Chondrocyte (in vitro differentiated cells): ENCODE measurements at regions not wholly inside any gene's neighbourhood (a gene's known extent, or its start where the extent isn't known, plus 50 kb on each side); places are given as distances from the start of the nearest gene placed in this dataset.
A peak's percentile ranks its signal among the peaks of the same experiment; 100 is the strongest.

Experiments used
- DNase-seq: peaks from one replicate; pipeline ENCODE4 v3.0.0; 2021; ENCODE audit warnings: mixed read lengths, low spot score
- H3K27ac Mint-ChIP-seq: one replicate; pipeline ENCODE4 v1.8.0; 2021; ENCODE audit warnings: mild to moderate bottlenecking, moderate library complexity, mixed read lengths; ENCODE audit not compliant: unreplicated experiment
- H3K27me3 Mint-ChIP-seq: 2 replicates; pipeline ENCODE4 v1.8.0; 2021; ENCODE audit warnings: low read depth, mixed read lengths
- H3K36me3 Mint-ChIP-seq: 2 replicates; pipeline ENCODE4 v1.8.0; 2021; ENCODE audit warnings: low read depth, mixed read lengths
- H3K4me1 Mint-ChIP-seq: 2 replicates; pipeline ENCODE4 v1.8.0; 2021; ENCODE audit warnings: low read depth, mild to moderate bottlenecking, mixed read lengths
- H3K4me3 Mint-ChIP-seq: one replicate; pipeline ENCODE4 v1.8.0; 2021; ENCODE audit warnings: mild to moderate bottlenecking, moderate library complexity, mixed read lengths; ENCODE audit not compliant: unreplicated experiment
- H3K9me3 Mint-ChIP-seq: 2 replicates; pipeline ENCODE4 v1.8.0; 2021; ENCODE audit warnings: low read depth, mixed read lengths
- CTCF ChIP-seq: fragments of 200-600 bp; sonication (generic); IDR thresholded peaks from 2 replicates; pipeline ENCODE4 v1.5.0; 2021; ENCODE audit warnings: antibody characterized with exemption, mild to moderate bottlenecking, moderate library complexity

GRCh38 chr14:51448831-51449670, 202.7 kb upstream of the FRMD6 start:
- no peak for DNase-seq
- H3K4me1 Mint-ChIP-seq = peaks cover 33% of the 10 kb centered on the region
- no peaks in the 10 kb centered on the region for H3K36me3 Mint-ChIP-seq
- H3K4me3 Mint-ChIP-seq = no peak overlapping the region
- TF ChIP-seq CTCF = no peak
- H3K27me3 Mint-ChIP-seq = no peaks in the 10 kb centered on the region
- H3K9me3 Mint-ChIP-seq = no peaks in the 10 kb centered on the region
- H3K27ac Mint-ChIP-seq = peak overlapping the region; percentile 28

DNA sequence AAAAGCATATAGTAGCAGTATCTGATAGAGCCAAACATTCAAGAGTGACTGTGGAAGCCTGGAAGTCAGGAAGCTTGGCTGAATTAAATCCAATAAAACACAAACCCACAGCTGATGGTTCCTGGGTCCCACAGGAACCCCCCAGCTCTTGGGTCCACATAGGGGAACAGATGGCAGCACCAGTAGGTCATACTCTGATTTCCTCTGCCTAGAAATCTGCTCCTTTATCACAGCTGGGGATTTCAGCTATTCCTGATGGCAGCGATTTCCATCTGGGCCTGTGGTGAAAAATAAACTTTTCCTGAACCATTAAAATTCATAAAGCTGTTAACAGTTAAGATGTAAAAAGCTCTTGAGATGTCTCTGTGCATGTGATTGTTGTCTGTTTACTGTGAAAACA, 202.0 kb upstream of the FRMD6 start:
- no peak for DNase-seq
- Mint-ChIP-seq H3K27me3 (no peaks in the 10 kb centered on the region), H3K4me1 (peaks cover 31% of the 10 kb centered on the region), H3K27ac (no peak overlapping the region), H3K36me3 (no peaks in the 10 kb centered on the region), H3K9me3 (no peaks in the 10 kb centered on the region), H3K4me3 (no peak overlapping the region)
- TF ChIP-seq CTCF = no peak

- no peaks in the 10 kb centered on the region for H3K36me3 Mint-ChIP-seq
- TF ChIP-seq CTCF = no peak
- no peaks in the 10 kb centered on the region for H3K27me3 Mint-ChIP-seq
- DNase-seq = no peak
- peaks cover 39% of the 10 kb centered on the region for H3K4me1 Mint-ChIP-seq
- H3K4me3 Mint-ChIP-seq = no peak overlapping the region
- no peak overlapping the region for H3K27ac Mint-ChIP-seq
- no peaks in the 10 kb centered on the region for H3K9me3 Mint-ChIP-seq
These were observed 200.1 kb upstream of the FRMD6 start for GRCh38 chr14:51451561-51451960.

GRCh38 chr14:51453869-51454268, 197.8 kb upstream of the FRMD6 start:
- no peak overlapping the region for H3K27ac Mint-ChIP-seq
- no peaks in the 10 kb centered on the region for H3K27me3 Mint-ChIP-seq
- H3K36me3 Mint-ChIP-seq = no peaks in the 10 kb centered on the region
- DNase-seq = no peak
- no peak overlapping the region for H3K4me3 Mint-ChIP-seq
- H3K4me1 Mint-ChIP-seq = peaks cover 27% of the 10 kb centered on the region
- no peaks in the 10 kb centered on the region for H3K9me3 Mint-ChIP-seq
- no peak for TF ChIP-seq CTCF

- no peaks in the 10 kb centered on the region for H3K36me3 Mint-ChIP-seq
- no peak for DNase-seq
- no peaks in the 10 kb centered on the region for H3K27me3 Mint-ChIP-seq
- H3K4me1 Mint-ChIP-seq = peaks cover 23% of the 10 kb centered on the region
- no peak overlapping the region for H3K4me3 Mint-ChIP-seq
- H3K27ac Mint-ChIP-seq = no peak overlapping the region
- no peak for TF ChIP-seq CTCF
- H3K9me3 Mint-ChIP-seq = no peaks in the 10 kb centered on the region
These were observed 197.4 kb upstream of the FRMD6 start for GRCh38 chr14:51454351-51454750.
